H9 (cell line): ENCODE measurements at regions not wholly inside any gene's neighbourhood (a gene's known extent, or its start where the extent isn't known, plus 50 kb on each side); places are given as distances from the start of the nearest gene placed in this dataset.

Source experiments
- DNase-seq: peaks from one replicate; pipeline ENCODE4 v3.0.0-alpha.2; 2017
- H2AFZ ChIP-seq: one replicate; pipeline ENCODE4 v1.6.1; 2013; ENCODE audit warnings: mild to moderate bottlenecking, low read length, control low read depth, moderate library complexity
- H2AK5ac ChIP-seq: 2 replicates; pipeline ENCODE4 v1.6.1; 2013; ENCODE audit warnings: low read length, control low read depth, mixed read lengths; ENCODE audit not compliant: insufficient read length
- H2BK120ac ChIP-seq: one replicate; pipeline ENCODE4 v1.6.1; 2013; ENCODE audit warnings: low read depth, mild to moderate bottlenecking, low read length, control low read depth, inconsistent platforms; ENCODE audit not compliant: poor library complexity, severe bottlenecking
- H2BK12ac ChIP-seq: 2 replicates; pipeline ENCODE4 v1.6.1; 2013; ENCODE audit warnings: low read length, control low read depth, mixed read lengths, low read depth; ENCODE audit not compliant: insufficient read length
- H2BK15ac ChIP-seq: 2 replicates; pipeline ENCODE4 v1.6.1; 2013; ENCODE audit warnings: low read depth, low read length, control low read depth
- H2BK20ac ChIP-seq: one replicate; pipeline ENCODE4 v1.6.1; 2013; ENCODE audit warnings: low read depth, mild to moderate bottlenecking, low read length, control low read depth, inconsistent platforms; ENCODE audit not compliant: poor library complexity, severe bottlenecking
- H2BK5ac ChIP-seq: 2 replicates; pipeline ENCODE4 v1.6.1; 2013; ENCODE audit warnings: low read length, control low read depth, mixed read lengths; ENCODE audit not compliant: insufficient read length
- H3K14ac ChIP-seq: 2 replicates; pipeline ENCODE4 v1.6.1; 2013; ENCODE audit warnings: low read length, control low read depth; ENCODE audit not compliant: insufficient read depth
- H3K18ac ChIP-seq: 2 replicates; pipeline ENCODE4 v1.6.1; 2013; ENCODE audit warnings: low read depth, mild to moderate bottlenecking, mixed read lengths, low read length, control low read depth; ENCODE audit not compliant: insufficient read length
- H3K23ac ChIP-seq: 2 replicates; pipeline ENCODE4 v1.6.1; 2013; ENCODE audit warnings: low read length, control low read depth, mixed read lengths, low read depth; ENCODE audit not compliant: insufficient read length
- H3K23me2 ChIP-seq: 2 replicates; pipeline ENCODE4 v1.6.1; 2013; ENCODE audit warnings: low read depth, mild to moderate bottlenecking, mixed read lengths, low read length, control low read depth; ENCODE audit not compliant: insufficient read length, poor library complexity, severe bottlenecking
- H3K27ac ChIP-seq: 2 replicates; pipeline ENCODE4 v1.5.1; 2013; ENCODE audit warnings: low read length, control low read depth, mixed read lengths, low read depth; ENCODE audit not compliant: insufficient read length
- H3K27me3 ChIP-seq: 2 replicates; pipeline ENCODE4 v1.6.1; 2013; ENCODE audit warnings: low read length, control low read depth, inconsistent platforms; ENCODE audit not compliant: insufficient read depth
- H3K4ac ChIP-seq: 2 replicates; pipeline ENCODE4 v1.6.1; 2013; ENCODE audit warnings: low read depth, mild to moderate bottlenecking, control low read depth, inconsistent platforms, low read length, moderate library complexity
- H3K4me1 ChIP-seq: 2 replicates; pipeline ENCODE4 v1.6.1; 2013; ENCODE audit warnings: low read length, control low read depth, inconsistent platforms; ENCODE audit not compliant: insufficient read depth
- H3K4me2 ChIP-seq: 2 replicates; pipeline ENCODE4 v1.6.1; 2013; ENCODE audit warnings: low read length, control low read depth, mixed read lengths; ENCODE audit not compliant: insufficient read length, insufficient read depth
- H3K56ac ChIP-seq: 2 replicates; pipeline ENCODE4 v1.6.1; 2013; ENCODE audit warnings: low read depth, mild to moderate bottlenecking, mixed read lengths, low read length, control low read depth; ENCODE audit not compliant: insufficient read length
- H3K79me1 ChIP-seq: 2 replicates; pipeline ENCODE4 v1.6.1; 2013; ENCODE audit warnings: low read depth, mild to moderate bottlenecking, moderate library complexity, low read length, control low read depth, inconsistent platforms; ENCODE audit not compliant: insufficient read depth, poor library complexity, severe bottlenecking
- H3K79me2 ChIP-seq: 2 replicates; pipeline ENCODE4 v1.6.1; 2013; ENCODE audit warnings: low read length, control low read depth, inconsistent platforms; ENCODE audit not compliant: insufficient read depth
- H3K9ac ChIP-seq: 2 replicates; pipeline ENCODE4 v1.6.1; 2013; ENCODE audit warnings: low read length, control low read depth, mixed read lengths; ENCODE audit not compliant: insufficient read length; ENCODE audit errors: extremely low read depth
- H3K9me3 ChIP-seq: one replicate; pipeline ENCODE4 v1.6.1; 2013; ENCODE audit warnings: low read depth, low read length, inconsistent platforms; ENCODE audit not compliant: control insufficient read depth
- H3T11ph ChIP-seq: one replicate; pipeline ENCODE4 v1.6.1; 2013; ENCODE audit warnings: mild to moderate bottlenecking, low read length, control low read depth, inconsistent platforms
- H4K20me1 ChIP-seq: one replicate; pipeline ENCODE4 v1.6.1; 2013; ENCODE audit not compliant: control insufficient read depth, insufficient read length, insufficient read depth
- H4K5ac ChIP-seq: 2 replicates; pipeline ENCODE4 v1.6.1; 2013; ENCODE audit warnings: low read depth, mild to moderate bottlenecking, mixed read lengths, low read length, control low read depth; ENCODE audit not compliant: insufficient read length
- H4K8ac ChIP-seq: replicated peaks from 2 replicates; pipeline ENCODE4 v1.6.1; 2013; ENCODE audit warnings: low read length, control low read depth, mixed read lengths, low read depth; ENCODE audit not compliant: insufficient read length
- H4K91ac ChIP-seq: 2 replicates; pipeline ENCODE4 v1.6.1; 2013; ENCODE audit warnings: low read depth, mild to moderate bottlenecking, moderate library complexity, mixed read lengths, low read length, control low read depth; ENCODE audit not compliant: insufficient read length
- H3K27ac Mint-ChIP-seq, 3 experiments: 2 replicates in 2 of 3; 3 replicates in 1 of 3; pipeline ENCODE4 v1.8.0; 2020 to 2021; ENCODE audit warnings: mixed read lengths in 3 of 3, mild to moderate bottlenecking in 1 of 3, moderate library complexity in 1 of 3
- H3K27me3 Mint-ChIP-seq: 2 replicates; pipeline ENCODE4 v1.8.0; 2021; ENCODE audit warnings: low read depth, mild to moderate bottlenecking, moderate library complexity, mixed read lengths
- H3K36me3 Mint-ChIP-seq, 3 experiments: 2 replicates in 2 of 3; 3 replicates in 1 of 3; pipeline ENCODE4 v1.8.0; 2020 to 2021; ENCODE audit warnings: low read depth in 3 of 3, mixed read lengths in 3 of 3; ENCODE audit not compliant: insufficient read depth in 1 of 3
- H3K4me1 Mint-ChIP-seq, 2 experiments: 2 replicates each; pipeline ENCODE4 v1.8.0; 2020; ENCODE audit warnings: mixed read lengths in 2 of 2
- H3K4me3 Mint-ChIP-seq, 2 experiments: 2 replicates in 1 of 2; 3 replicates in 1 of 2; pipeline ENCODE4 v1.8.0; 2020 to 2021; ENCODE audit warnings: mild to moderate bottlenecking in 2 of 2, mixed read lengths in 2 of 2, moderate library complexity in 1 of 2
- H3K9me3 Mint-ChIP-seq, 2 experiments: 2 replicates in 1 of 2; 3 replicates in 1 of 2; pipeline ENCODE4 v1.8.0; 2020; ENCODE audit warnings: mild to moderate bottlenecking in 2 of 2, mixed read lengths in 2 of 2, moderate library complexity in 1 of 2
- CTCF ChIP-seq: fragments of 200-600 bp; sonication (generic); conservative IDR thresholded peaks from 3 replicates; pipeline ENCODE4 v1.8.0; 2021; ENCODE audit warnings: antibody characterized with exemption, mild to moderate bottlenecking
- WGBS: extraction: QIAGEN DNeasy Blood & Tissue Kit; methylation state at CpG from one replicate; pipeline ENCODE4 v1.1.7; 2013; ENCODE audit warnings: missing lambda C conversion rate, low lambda C conversion rate, mixed read lengths; ENCODE audit not compliant: insufficient read length; ENCODE audit errors: extremely low coverage; 5-methylcytosine and 5-hydroxymethylcytosine counted together

- H3K27ac Mint-ChIP-seq: no peak overlapping the region; a peak in 1 of 7 replicates
- TF ChIP-seq CTCF: no peak
- Histone ChIP-seq H2BK12ac (no peak overlapping the region), H3K9me3 (no peaks in the 10 kb centered on the region), H2BK20ac (no peak overlapping the region), H3K56ac (no peak overlapping the region), H3K18ac (no peak overlapping the region), H3K27ac (no peak overlapping the region), H3K4me1 (no peaks in the 10 kb centered on the region), H2AK5ac (no peak overlapping the region), H3K23ac (no peak overlapping the region), H3K23me2 (no peaks in the 10 kb centered on the region), H3K4ac (no peak overlapping the region), H3K9ac (no peak overlapping the region), H3K79me2 (no peaks in the 10 kb centered on the region), H4K20me1 (no peaks in the 10 kb centered on the region), H2BK120ac (no peak overlapping the region), H2BK5ac (no peak overlapping the region), H3K79me1 (no peaks in the 10 kb centered on the region), H3K27me3 (no peaks in the 10 kb centered on the region), H4K8ac (no peak overlapping the region), H3T11ph (no peak overlapping the region), H3K14ac (no peak overlapping the region), H2AFZ (no peak overlapping the region), H2BK15ac (no peak overlapping the region), H4K5ac (no peak overlapping the region), H4K91ac (no peak overlapping the region), H3K4me2 (no peak overlapping the region)
- H3K4me1 Mint-ChIP-seq: peaks cover 30% of the 10 kb centered on the region in 2 experiments
- no peak overlapping the region for H3K4me3 Mint-ChIP-seq
- DNase-seq: no peak
- H3K36me3 Mint-ChIP-seq: no peaks in the 10 kb centered on the region
- H3K27me3 Mint-ChIP-seq: peaks cover 4% of the 10 kb centered on the region
- WGBS: no CpG with 5 or more reads among the region's 5 CpGs
- H3K9me3 Mint-ChIP-seq: no peaks in the 10 kb centered on the region; a peak in 1 of 5 replicates
These were observed 109.1 kb upstream of the BCL2L14 start for GRCh38 chr12:11961686-11962085.
